MM.1S (cell line): ENCODE measurements at regions not wholly inside any gene's neighbourhood (a gene's known extent, or its start where the extent isn't known, plus 50 kb on each side); places are given as distances from the start of the nearest gene placed in this dataset.

Source experiments
- DNase-seq: peaks from one replicate; pipeline ENCODE4 v3.0.0-alpha.2; 2015
- H2AFZ ChIP-seq: fragments of 300-600 bp; sonication (generic); 2 replicates; pipeline ENCODE4 v1.6.0; 2016; ENCODE audit warnings: antibody characterized with exemption, low read length
- H3F3A ChIP-seq: fragments of 300-600 bp; sonication (generic); 2 replicates; pipeline ENCODE4 v1.6.1; 2016; ENCODE audit warnings: mild to moderate bottlenecking, antibody characterized with exemption, low read length, moderate library complexity, mixed read lengths; ENCODE audit not compliant: insufficient read depth
- H3K27ac ChIP-seq: fragments of 300-600 bp; sonication (generic); 2 replicates; pipeline ENCODE4 v1.5.1; 2016; ENCODE audit warnings: mild to moderate bottlenecking, low read length
- H3K27me3 ChIP-seq: fragments of 300-600 bp; sonication (generic); replicated peaks from 2 replicates; pipeline ENCODE4 v1.6.0; 2016; ENCODE audit warnings: low read length; ENCODE audit not compliant: insufficient read depth
- H3K36me3 ChIP-seq: fragments of 300-600 bp; sonication (generic); replicated peaks from 2 replicates; pipeline ENCODE4 v1.6.1; 2016; ENCODE audit warnings: mild to moderate bottlenecking, low read length, mixed read lengths; ENCODE audit not compliant: insufficient read depth
- H3K4me1 ChIP-seq: fragments of 300-600 bp; sonication (generic); 2 replicates; pipeline ENCODE4 v1.6.1; 2016; ENCODE audit warnings: low read length, mixed read lengths
- H3K4me2 ChIP-seq: fragments of 300-600 bp; sonication (generic); 2 replicates; pipeline ENCODE4 v1.6.0; 2016; ENCODE audit warnings: low read depth, low read length
- H3K4me3 ChIP-seq: fragments of 300-600 bp; sonication (generic); 2 replicates; pipeline ENCODE4 v1.5.1; 2016; ENCODE audit warnings: low read length, mixed read lengths
- H3K79me2 ChIP-seq: fragments of 300-600 bp; sonication (generic); 2 replicates; pipeline ENCODE4 v1.6.1; 2016; ENCODE audit warnings: mixed run types, low read length, mixed read lengths
- H3K9ac ChIP-seq: fragments of 300-600 bp; sonication (generic); 2 replicates; pipeline ENCODE4 v1.6.1; 2016; ENCODE audit warnings: low read length, mixed read lengths
- H3K9me2 ChIP-seq: fragments of 300-600 bp; sonication (generic); replicated peaks from 2 replicates; pipeline ENCODE4 v1.6.1; 2016; ENCODE audit warnings: mild to moderate bottlenecking, low read length, mixed read lengths; ENCODE audit not compliant: insufficient read depth
- H3K9me3 ChIP-seq: fragments of 300-600 bp; sonication (generic); replicated peaks from 2 replicates; pipeline ENCODE4 v1.6.1; 2016; ENCODE audit warnings: mild to moderate bottlenecking, low read length, mixed read lengths; ENCODE audit not compliant: insufficient read depth
- H4K20me1 ChIP-seq: fragments of 300-600 bp; sonication (generic); 2 replicates; pipeline ENCODE4 v1.6.1; 2016; ENCODE audit warnings: mild to moderate bottlenecking, low read length, moderate library complexity, mixed read lengths; ENCODE audit not compliant: insufficient read depth
- CTCF ChIP-seq: fragments of 300-600 bp; sonication (generic); IDR thresholded peaks from 2 replicates; pipeline ENCODE4 v1.5.1; 2016; ENCODE audit warnings: antibody characterized with exemption, low read length, mixed read lengths
- EZH2 ChIP-seq: fragments of 300-600 bp; sonication (generic); optimal IDR thresholded peaks from 2 replicates; pipeline ENCODE3; 2017; ENCODE audit warnings: low read depth, mild to moderate bottlenecking, antibody characterized with exemption, low read length, mixed read lengths
- EZH2phosphoT487 ChIP-seq: fragments of 300-600 bp; sonication (generic); IDR thresholded peaks from 2 replicates; pipeline ENCODE4 v1.6.1; 2018; ENCODE audit warnings: antibody characterized with exemption, low read length

- Histone ChIP-seq H3K27me3 (no peaks in the 10 kb centered on the region), H3K36me3 (no peaks in the 10 kb centered on the region), H3K9me3 (no peaks in the 10 kb centered on the region), H4K20me1 (no peaks in the 10 kb centered on the region), H2AFZ (no peak overlapping the region), H3K27ac (no peak overlapping the region), H3K4me1 (peaks cover 13% of the 10 kb centered on the region; the same call in 1 of the 2 replicates), H3K9ac (no peak overlapping the region), H3K4me2 (no peak overlapping the region; the same call in 1 of the 2 replicates), H3F3A (no peaks in the 10 kb centered on the region), H3K9me2 (no peaks in the 10 kb centered on the region), H3K4me3 (no peak overlapping the region), H3K79me2 (no peaks in the 10 kb centered on the region)
- DNase-seq: no peak
- no peak for TF ChIP-seq EZH2phosphoT487
- no peak for TF ChIP-seq CTCF
- TF ChIP-seq EZH2: no peak
Measured at GRCh38 chr14:40398981-40399380, 966.7 kb upstream of the FBXO33 start.

GRCh38 chr14:40394634-40395340 lies 962.6 kb upstream of the FBXO33 start:
- no peaks in the 10 kb centered on the region for H3K36me3 ChIP-seq
- no peak for DNase-seq
- no peaks in the 10 kb centered on the region for H3K79me2 ChIP-seq
- no peaks in the 10 kb centered on the region for H3K9me3 ChIP-seq
- no peak for TF ChIP-seq EZH2phosphoT487
- H3K27ac ChIP-seq: no peak overlapping the region
- no peaks in the 10 kb centered on the region for H4K20me1 ChIP-seq
- no peak overlapping the region for H3K4me2 ChIP-seq
- no peaks in the 10 kb centered on the region for H3K9me2 ChIP-seq
- H3K27me3 ChIP-seq: no peaks in the 10 kb centered on the region
- no peak overlapping the region for H3K4me3 ChIP-seq
- H3K4me1 ChIP-seq: no peaks in the 10 kb centered on the region
- H3K9ac ChIP-seq: no peak overlapping the region
- H3F3A ChIP-seq: no peaks in the 10 kb centered on the region
- no peak overlapping the region for H2AFZ ChIP-seq

- no peaks in the 10 kb centered on the region for H3K9me2 ChIP-seq
- H3K79me2 ChIP-seq: no peaks in the 10 kb centered on the region
- H3K36me3 ChIP-seq: no peaks in the 10 kb centered on the region
- H3F3A ChIP-seq: no peaks in the 10 kb centered on the region
- no peak overlapping the region for H2AFZ ChIP-seq
- no peak overlapping the region for H3K4me3 ChIP-seq
- TF ChIP-seq EZH2phosphoT487 (no peak), CTCF (no peak), EZH2 (no peak)
- no peak for DNase-seq
- no peak overlapping the region for H3K27ac ChIP-seq
- no peaks in the 10 kb centered on the region for H3K27me3 ChIP-seq
- no peaks in the 10 kb centered on the region for H3K4me1 ChIP-seq
- H3K4me2 ChIP-seq: no peak overlapping the region
- H4K20me1 ChIP-seq: no peaks in the 10 kb centered on the region
- H3K9me3 ChIP-seq: no peaks in the 10 kb centered on the region
- H3K9ac ChIP-seq: no peak overlapping the region
Measured at GRCh38 chr14:40393143-40393542, 960.9 kb upstream of the FBXO33 start.

- H3K27ac ChIP-seq: no peak overlapping the region
- no peaks in the 10 kb centered on the region for H3K9me3 ChIP-seq
- H3F3A ChIP-seq: no peaks in the 10 kb centered on the region
- no peaks in the 10 kb centered on the region for H3K36me3 ChIP-seq
- no peaks in the 10 kb centered on the region for H3K79me2 ChIP-seq
- no peaks in the 10 kb centered on the region for H4K20me1 ChIP-seq
- no peak for TF ChIP-seq EZH2
- no peak for TF ChIP-seq EZH2phosphoT487
- TF ChIP-seq CTCF: no peak
- DNase-seq: no peak
- no peaks in the 10 kb centered on the region for H3K27me3 ChIP-seq
- H2AFZ ChIP-seq: no peak overlapping the region
- H3K4me2 ChIP-seq: no peak overlapping the region
- no peak overlapping the region for H3K9ac ChIP-seq
- H3K4me3 ChIP-seq: no peak overlapping the region
- no peaks in the 10 kb centered on the region for H3K4me1 ChIP-seq
- H3K9me2 ChIP-seq: no peaks in the 10 kb centered on the region
Measured at GRCh38 chr14:40386433-40386832, 954.2 kb upstream of the FBXO33 start.
